ENCODE measurements at regions not wholly inside any gene's neighbourhood (a gene's known extent, or its start where the extent isn't known, plus 50 kb on each side); places are given as distances from the start of the nearest gene placed in this dataset.

GRCh38 chr12:98154850-98155249, 360.5 kb upstream of the TMPO start:
- no peak for TF ChIP-seq GATA2 (IDR thresholded peaks at IDR 0.05; ENCODE audit: low read depth, low read length)
- no peak for TF ChIP-seq GATA3 (IDR thresholded peaks at IDR 0.05; ENCODE audit: low read depth, low read length)

Data from SH-SY5Y (cell line).